ENCODE measurements at regions not wholly inside any gene's neighbourhood (a gene's known extent, or its start where the extent isn't known, plus 50 kb on each side); places are given as distances from the start of the nearest gene placed in this dataset.

GRCh38 chr14:46018846-46019420 is 632.6 kb downstream of the RPL10L start:
- H3K4me1 Mint-ChIP-seq (ENCODE audit: unreplicated experiment), result no peaks in the 10 kb centered on the region
- H3K27ac Mint-ChIP-seq (ENCODE audit: unreplicated experiment), result no peak overlapping the region
- H3K9me3 Mint-ChIP-seq (ENCODE audit: unreplicated experiment), result no peaks in the 10 kb centered on the region
- no peak overlapping the region for H3K4me3 Mint-ChIP-seq (ENCODE audit: unreplicated experiment)
- TF ChIP-seq, protein P1, sequence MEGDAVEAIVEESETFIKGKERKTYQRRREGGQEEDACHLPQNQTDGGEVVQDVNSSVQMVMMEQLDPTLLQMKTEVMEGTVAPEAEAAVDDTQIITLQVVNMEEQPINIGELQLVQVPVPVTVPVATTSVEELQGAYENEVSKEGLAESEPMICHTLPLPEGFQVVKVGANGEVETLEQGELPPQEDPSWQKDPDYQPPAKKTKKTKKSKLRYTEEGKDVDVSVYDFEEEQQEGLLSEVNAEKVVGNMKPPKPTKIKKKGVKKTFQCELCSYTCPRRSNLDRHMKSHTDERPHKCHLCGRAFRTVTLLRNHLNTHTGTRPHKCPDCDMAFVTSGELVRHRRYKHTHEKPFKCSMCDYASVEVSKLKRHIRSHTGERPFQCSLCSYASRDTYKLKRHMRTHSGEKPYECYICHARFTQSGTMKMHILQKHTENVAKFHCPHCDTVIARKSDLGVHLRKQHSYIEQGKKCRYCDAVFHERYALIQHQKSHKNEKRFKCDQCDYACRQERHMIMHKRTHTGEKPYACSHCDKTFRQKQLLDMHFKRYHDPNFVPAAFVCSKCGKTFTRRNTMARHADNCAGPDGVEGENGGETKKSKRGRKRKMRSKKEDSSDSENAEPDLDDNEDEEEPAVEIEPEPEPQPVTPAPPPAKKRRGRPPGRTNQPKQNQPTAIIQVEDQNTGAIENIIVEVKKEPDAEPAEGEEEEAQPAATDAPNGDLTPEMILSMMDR (IDR thresholded peaks at IDR 0.05; ENCODE audit: unreplicated experiment), result no peak
- no peaks in the 10 kb centered on the region for H3K36me3 Mint-ChIP-seq (ENCODE audit: low read depth, unreplicated experiment)
- H3K27me3 Mint-ChIP-seq (ENCODE audit: unreplicated experiment), result peaks cover 2% of the 10 kb centered on the region
- DNase-seq (ENCODE audit: low spot score), result no peak

DNA sequence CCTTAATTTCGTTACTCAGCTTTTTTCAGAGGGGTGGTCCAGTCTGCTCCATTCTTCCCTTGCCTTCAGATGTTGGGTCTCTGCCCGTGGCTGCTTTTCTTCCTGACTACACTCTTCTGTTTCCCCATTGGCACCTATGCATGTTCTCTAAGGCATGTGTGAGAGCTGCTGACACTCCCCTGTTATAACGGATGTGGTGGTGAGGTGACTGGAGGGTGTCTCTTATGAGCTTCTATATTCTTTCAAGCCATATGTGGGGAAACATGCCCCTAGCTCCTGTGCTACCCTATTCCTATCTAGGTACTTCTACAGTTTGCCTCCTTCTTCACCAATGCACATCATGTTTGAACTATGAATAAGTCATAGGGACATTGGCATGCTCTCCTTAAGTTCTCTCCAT is 643.2 kb downstream of the RPL10L start:
- H3K36me3 Mint-ChIP-seq (ENCODE audit: low read depth, unreplicated experiment), result peaks cover 9% of the 10 kb centered on the region
- DNase-seq (ENCODE audit: low spot score), result no peak
- no peaks in the 10 kb centered on the region for H3K27me3 Mint-ChIP-seq (ENCODE audit: unreplicated experiment)
- TF ChIP-seq, protein P1 (IDR thresholded peaks at IDR 0.05; ENCODE audit: unreplicated experiment), result no peak
- H3K4me3 Mint-ChIP-seq (ENCODE audit: unreplicated experiment), result no peak overlapping the region
- H3K27ac Mint-ChIP-seq (ENCODE audit: unreplicated experiment), result no peak overlapping the region
- H3K9me3 Mint-ChIP-seq (ENCODE audit: unreplicated experiment), result peaks cover 7% of the 10 kb centered on the region
- H3K4me1 Mint-ChIP-seq (ENCODE audit: unreplicated experiment), result no peaks in the 10 kb centered on the region

- no peaks in the 10 kb centered on the region for H3K36me3 Mint-ChIP-seq (ENCODE audit: low read depth, unreplicated experiment)
Measured at GRCh38 chr14:45998554-45998953, 653.0 kb downstream of the RPL10L start.

DNA sequence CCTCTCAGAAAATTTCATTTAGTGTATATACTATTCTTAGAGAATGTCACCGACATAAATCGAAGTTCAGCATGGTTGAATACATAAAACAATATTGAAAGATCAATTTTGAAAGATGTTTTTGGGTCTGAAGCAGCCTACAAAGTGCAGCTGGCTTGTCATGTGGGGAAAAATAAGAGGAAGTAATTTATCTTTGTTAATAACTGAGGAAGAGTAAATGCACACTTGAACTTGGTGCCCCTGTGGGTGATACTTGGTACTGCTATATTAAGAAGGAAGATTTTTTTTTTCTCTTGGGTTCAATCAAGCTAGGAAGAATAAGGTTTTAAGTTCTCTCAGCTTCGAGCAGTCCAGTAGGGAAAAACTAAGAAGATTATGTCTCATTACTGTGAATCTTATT is 661.3 kb downstream of the RPL10L start:
- Mint-ChIP-seq H3K27me3 (ENCODE audit: unreplicated experiment) (no peaks in the 10 kb centered on the region), H3K27ac (ENCODE audit: unreplicated experiment) (no peak overlapping the region), H3K36me3 (ENCODE audit: low read depth, unreplicated experiment) (no peaks in the 10 kb centered on the region), H3K4me3 (ENCODE audit: unreplicated experiment) (no peak overlapping the region), H3K4me1 (ENCODE audit: unreplicated experiment) (no peaks in the 10 kb centered on the region), H3K9me3 (ENCODE audit: unreplicated experiment) (no peaks in the 10 kb centered on the region)
- TF ChIP-seq, protein P1 (IDR thresholded peaks at IDR 0.05; ENCODE audit: unreplicated experiment), result peak; percentile 85
- no peak for DNase-seq (ENCODE audit: low spot score)

More at GRCh38 chr14:45998554-45998953, 653.0 kb downstream of the RPL10L start:
- H3K27me3 Mint-ChIP-seq (ENCODE audit: unreplicated experiment), result no peaks in the 10 kb centered on the region
- H3K4me1 Mint-ChIP-seq (ENCODE audit: unreplicated experiment), result no peaks in the 10 kb centered on the region
- H3K27ac Mint-ChIP-seq (ENCODE audit: unreplicated experiment), result no peak overlapping the region
- H3K9me3 Mint-ChIP-seq (ENCODE audit: unreplicated experiment), result no peaks in the 10 kb centered on the region
- no peak overlapping the region for H3K4me3 Mint-ChIP-seq (ENCODE audit: unreplicated experiment)
- DNase-seq (ENCODE audit: low spot score), result no peak
- TF ChIP-seq, protein P1 (IDR thresholded peaks at IDR 0.05; ENCODE audit: unreplicated experiment), result no peak

- no peaks in the 10 kb centered on the region for H3K9me3 Mint-ChIP-seq (ENCODE audit: unreplicated experiment)
- H3K4me1 Mint-ChIP-seq (ENCODE audit: unreplicated experiment), result no peaks in the 10 kb centered on the region
- TF ChIP-seq, protein P1 (IDR thresholded peaks at IDR 0.05; ENCODE audit: unreplicated experiment), result no peak
- H3K36me3 Mint-ChIP-seq (ENCODE audit: low read depth, unreplicated experiment), result no peaks in the 10 kb centered on the region
- H3K27ac Mint-ChIP-seq (ENCODE audit: unreplicated experiment), result no peak overlapping the region
- DNase-seq (ENCODE audit: low spot score), result no peak
- H3K27me3 Mint-ChIP-seq (ENCODE audit: unreplicated experiment), result peaks cover 2% of the 10 kb centered on the region
- H3K4me3 Mint-ChIP-seq (ENCODE audit: unreplicated experiment), result no peak overlapping the region
Measured at GRCh38 chr14:45976001-45976400, 675.6 kb downstream of the RPL10L start.
